ENCODE measurements at regions not wholly inside any gene's neighbourhood (a gene's known extent, or its start where the extent isn't known, plus 50 kb on each side); places are given as distances from the start of the nearest gene placed in this dataset.
"Not testable (repeated sequence)": the region's sequence is repeated elsewhere in the genome, so short reads cannot be mapped to it uniquely, and the experiment has no call there.

- H3K27me3 Mint-ChIP-seq = no peaks in the 10 kb centered on the region
- no peaks in the 10 kb centered on the region for H3K4me1 Mint-ChIP-seq
- H3K36me3 Mint-ChIP-seq = no peaks in the 10 kb centered on the region
- H3K9me3 Mint-ChIP-seq = no peaks in the 10 kb centered on the region
- no peak overlapping the region for H3K4me3 Mint-ChIP-seq
- H3K27ac Mint-ChIP-seq = no peak overlapping the region
Observed at GRCh38 chr4:164056426-164057142, 562.1 kb downstream of the TMA16 start.

- Mint-ChIP-seq H3K4me3 (no peak overlapping the region), H3K36me3 (no peaks in the 10 kb centered on the region), H3K4me1 (no peaks in the 10 kb centered on the region), H3K27ac (no peak overlapping the region), H3K27me3 (no peaks in the 10 kb centered on the region), H3K9me3 (no peaks in the 10 kb centered on the region)
Observed at GRCh38 chr4:164058776-164059445, 564.4 kb downstream of the TMA16 start.

- H3K9me3 Mint-ChIP-seq = peaks cover 5% of the 10 kb centered on the region
- no peak overlapping the region for H3K27ac Mint-ChIP-seq
- no peaks in the 10 kb centered on the region for H3K36me3 Mint-ChIP-seq
- no peak overlapping the region for H3K4me3 Mint-ChIP-seq
- no peaks in the 10 kb centered on the region for H3K4me1 Mint-ChIP-seq
- no peaks in the 10 kb centered on the region for H3K27me3 Mint-ChIP-seq
Observed at GRCh38 chr4:164060456-164060855, 566.0 kb downstream of the TMA16 start.

GRCh38 chr4:164068392-164068791 lies 573.9 kb downstream of the TMA16 start:
- Mint-ChIP-seq H3K27me3 (no peaks in the 10 kb centered on the region), H3K27ac (no peak overlapping the region), H3K9me3 (peaks cover 16% of the 10 kb centered on the region), H3K4me1 (no peaks in the 10 kb centered on the region), H3K36me3 (no peaks in the 10 kb centered on the region), H3K4me3 (no peak overlapping the region)

GRCh38 chr4:164070625-164071024 lies 576.1 kb downstream of the TMA16 start:
- H3K27ac Mint-ChIP-seq = no peak overlapping the region
- peaks cover 11% of the 10 kb centered on the region for H3K9me3 Mint-ChIP-seq
- H3K27me3 Mint-ChIP-seq = no peaks in the 10 kb centered on the region
- H3K4me1 Mint-ChIP-seq = no peaks in the 10 kb centered on the region
- H3K4me3 Mint-ChIP-seq = no peak overlapping the region
- H3K36me3 Mint-ChIP-seq = no peaks in the 10 kb centered on the region

GRCh38 chr4:164081371-164081770 lies 586.9 kb downstream of the TMA16 start:
- H3K27ac Mint-ChIP-seq = no peak overlapping the region

GRCh38 chr4:164081801-164082200 lies 587.3 kb downstream of the TMA16 start:
- H3K4me1 Mint-ChIP-seq = no peaks in the 10 kb centered on the region
- H3K4me3 Mint-ChIP-seq = no peak overlapping the region
- H3K9me3 Mint-ChIP-seq = no peaks in the 10 kb centered on the region
- H3K27ac Mint-ChIP-seq = no peak overlapping the region
- H3K36me3 Mint-ChIP-seq = no peaks in the 10 kb centered on the region
- no peaks in the 10 kb centered on the region for H3K27me3 Mint-ChIP-seq

More at GRCh38 chr4:164081371-164081770, 586.9 kb downstream of the TMA16 start:
- no peaks in the 10 kb centered on the region for H3K36me3 Mint-ChIP-seq
- no peak overlapping the region for H3K4me3 Mint-ChIP-seq
- H3K27me3 Mint-ChIP-seq = no peaks in the 10 kb centered on the region
- H3K4me1 Mint-ChIP-seq = no peaks in the 10 kb centered on the region
- no peaks in the 10 kb centered on the region for H3K9me3 Mint-ChIP-seq

- Mint-ChIP-seq H3K27me3 (no peaks in the 10 kb centered on the region), H3K4me1 (no peaks in the 10 kb centered on the region), H3K27ac (no peak overlapping the region), H3K36me3 (no peaks in the 10 kb centered on the region), H3K9me3 (no peaks in the 10 kb centered on the region), H3K4me3 (no peak overlapping the region)
Observed at GRCh38 chr4:164087733-164088132, 593.2 kb downstream of the TMA16 start.

- Mint-ChIP-seq H3K27ac (no peak overlapping the region), H3K9me3 (no peaks in the 10 kb centered on the region), H3K4me1 (no peaks in the 10 kb centered on the region), H3K36me3 (no peaks in the 10 kb centered on the region), H3K4me3 (no peak overlapping the region), H3K27me3 (peaks cover 1% of the 10 kb centered on the region)
Observed at GRCh38 chr4:164095313-164096110, 601.0 kb downstream of the TMA16 start.

- H3K27ac Mint-ChIP-seq = no peak overlapping the region
Observed at GRCh38 chr4:164096766-164097518, 602.5 kb downstream of the TMA16 start.

GRCh38 chr4:164100741-164101365 lies 606.4 kb downstream of the TMA16 start:
- H3K9me3 Mint-ChIP-seq, H3K27me3 Mint-ChIP-seq, H3K4me3 Mint-ChIP-seq, H3K36me3 Mint-ChIP-seq, H3K27ac Mint-ChIP-seq, H3K4me1 Mint-ChIP-seq: not testable (repeated sequence)

More at GRCh38 chr4:164096766-164097518, 602.5 kb downstream of the TMA16 start:
- Mint-ChIP-seq H3K27me3 (peaks cover 1% of the 10 kb centered on the region), H3K36me3 (no peaks in the 10 kb centered on the region), H3K9me3 (no peaks in the 10 kb centered on the region), H3K4me3 (no peak overlapping the region), H3K4me1 (no peaks in the 10 kb centered on the region)

- Mint-ChIP-seq H3K27me3 (no peaks in the 10 kb centered on the region), H3K27ac (no peak overlapping the region), H3K4me1 (no peaks in the 10 kb centered on the region), H3K9me3 (no peaks in the 10 kb centered on the region), H3K36me3 (no peaks in the 10 kb centered on the region), H3K4me3 (no peak overlapping the region)
Observed at GRCh38 chr4:164108971-164109370, 614.5 kb downstream of the TMA16 start.

- H3K36me3 Mint-ChIP-seq = no peaks in the 10 kb centered on the region
- H3K27ac Mint-ChIP-seq = no peak overlapping the region
Observed at GRCh38 chr4:164109503-164109902, 615.0 kb downstream of the TMA16 start.

GRCh38 chr4:164115236-164115635 lies 620.7 kb downstream of the TMA16 start:
- Mint-ChIP-seq H3K4me3 (no peak overlapping the region), H3K36me3 (no peaks in the 10 kb centered on the region), H3K4me1 (no peaks in the 10 kb centered on the region), H3K9me3 (no peaks in the 10 kb centered on the region), H3K27me3 (no peaks in the 10 kb centered on the region), H3K27ac (no peak overlapping the region)

More at GRCh38 chr4:164109503-164109902, 615.0 kb downstream of the TMA16 start:
- Mint-ChIP-seq H3K4me3 (no peak overlapping the region), H3K27me3 (no peaks in the 10 kb centered on the region), H3K4me1 (no peaks in the 10 kb centered on the region), H3K9me3 (no peaks in the 10 kb centered on the region)

GRCh38 chr4:164116286-164116685 lies 621.8 kb downstream of the TMA16 start:
- Mint-ChIP-seq H3K27me3 (no peaks in the 10 kb centered on the region), H3K4me3 (no peak overlapping the region), H3K27ac (no peak overlapping the region), H3K36me3 (no peaks in the 10 kb centered on the region), H3K4me1 (no peaks in the 10 kb centered on the region), H3K9me3 (no peaks in the 10 kb centered on the region)

Data from activated naive CD4-positive, alpha-beta T cell treated with anti-CD3 and anti-CD28 coated beads, Interleukin-2, amount 50 U/mL, for 24 hours (primary cell).